ENCODE measurements at regions not wholly inside any gene's neighbourhood (a gene's known extent, or its start where the extent isn't known, plus 50 kb on each side); places are given as distances from the start of the nearest gene placed in this dataset.

DNA sequence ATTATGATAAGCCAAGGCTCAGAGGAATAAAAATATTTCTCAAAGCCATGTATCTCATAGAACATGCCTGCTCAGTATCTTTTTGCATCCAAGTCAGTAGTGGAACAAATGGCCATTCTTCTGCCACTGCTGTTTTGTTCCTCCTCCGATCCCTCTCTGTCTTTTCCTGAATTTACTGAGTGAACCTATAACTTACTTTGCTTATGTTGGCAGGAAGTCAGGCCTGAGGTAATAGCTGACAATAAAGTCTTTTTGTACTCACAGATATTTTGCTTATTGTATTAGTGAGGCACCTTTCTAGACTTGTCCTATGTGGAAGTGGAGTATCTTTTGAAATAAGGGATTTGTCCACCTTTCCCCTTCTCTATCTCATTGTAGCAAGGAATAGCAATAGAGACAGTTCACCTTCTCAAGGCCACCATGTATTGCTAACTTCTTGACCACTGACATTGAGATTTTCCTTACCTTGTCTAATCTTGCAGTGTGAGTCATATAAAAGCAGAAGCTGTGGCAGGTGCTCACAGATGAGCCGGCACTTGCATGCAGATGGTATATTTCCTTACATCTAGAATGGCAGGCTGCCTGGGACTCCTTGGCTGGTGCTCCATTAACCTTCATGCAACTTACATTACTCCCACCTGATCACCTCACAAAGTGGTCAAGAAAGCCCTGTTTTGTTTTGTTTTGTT, 68.2 kb downstream of the AGTR2 start:
- TF ChIP-seq, protein P1, sequence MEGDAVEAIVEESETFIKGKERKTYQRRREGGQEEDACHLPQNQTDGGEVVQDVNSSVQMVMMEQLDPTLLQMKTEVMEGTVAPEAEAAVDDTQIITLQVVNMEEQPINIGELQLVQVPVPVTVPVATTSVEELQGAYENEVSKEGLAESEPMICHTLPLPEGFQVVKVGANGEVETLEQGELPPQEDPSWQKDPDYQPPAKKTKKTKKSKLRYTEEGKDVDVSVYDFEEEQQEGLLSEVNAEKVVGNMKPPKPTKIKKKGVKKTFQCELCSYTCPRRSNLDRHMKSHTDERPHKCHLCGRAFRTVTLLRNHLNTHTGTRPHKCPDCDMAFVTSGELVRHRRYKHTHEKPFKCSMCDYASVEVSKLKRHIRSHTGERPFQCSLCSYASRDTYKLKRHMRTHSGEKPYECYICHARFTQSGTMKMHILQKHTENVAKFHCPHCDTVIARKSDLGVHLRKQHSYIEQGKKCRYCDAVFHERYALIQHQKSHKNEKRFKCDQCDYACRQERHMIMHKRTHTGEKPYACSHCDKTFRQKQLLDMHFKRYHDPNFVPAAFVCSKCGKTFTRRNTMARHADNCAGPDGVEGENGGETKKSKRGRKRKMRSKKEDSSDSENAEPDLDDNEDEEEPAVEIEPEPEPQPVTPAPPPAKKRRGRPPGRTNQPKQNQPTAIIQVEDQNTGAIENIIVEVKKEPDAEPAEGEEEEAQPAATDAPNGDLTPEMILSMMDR (IDR thresholded peaks at IDR 0.05): no peak
- TF ChIP-seq POLR2AphosphoS5 (IDR thresholded peaks at IDR 0.05) (no peak), POLR2A (IDR thresholded peaks at IDR 0.05) (no peak), EP300 (IDR thresholded peaks at IDR 0.05; ENCODE audit: low read depth) (no peak)

All from transverse colon (tissue), 4 donors.